ENCODE measurements at regions not wholly inside any gene's neighbourhood (a gene's known extent, or its start where the extent isn't known, plus 50 kb on each side); places are given as distances from the start of the nearest gene placed in this dataset.

GRCh38 chr4:27366104-27366823, 505.6 kb downstream of the STIM2 start:
- Histone ChIP-seq H3K27me3 (replicated peaks; ENCODE audit: control insufficient read depth, insufficient read depth, low read length) (no peaks in the 10 kb centered on the region), H3K4me3 (replicated peaks; ENCODE audit: low read depth, low read length) (no peak overlapping the region), H3K36me3 (ENCODE audit: control insufficient read depth, insufficient read depth, low read length) (no peaks in the 10 kb centered on the region)
- TF ChIP-seq CTCF (IDR thresholded peaks at IDR 0.05; ENCODE audit: insufficient read depth, low read length, poor library complexity, severe bottlenecking), result no peak
- no peak for DNase-seq (ENCODE audit: extremely low read depth, insufficient read length)

- no peaks in the 10 kb centered on the region for H3K36me3 ChIP-seq (ENCODE audit: control insufficient read depth, insufficient read depth, low read length)
- H3K4me3 ChIP-seq (replicated peaks; ENCODE audit: low read depth, low read length), result no peak overlapping the region
- TF ChIP-seq CTCF (IDR thresholded peaks at IDR 0.05; ENCODE audit: insufficient read depth, low read length, poor library complexity, severe bottlenecking), result no peak
- H3K27me3 ChIP-seq (replicated peaks; ENCODE audit: control insufficient read depth, insufficient read depth, low read length), result no peaks in the 10 kb centered on the region
- DNase-seq (ENCODE audit: extremely low read depth, insufficient read length), result no peak
These were observed 508.1 kb downstream of the STIM2 start for GRCh38 chr4:27368781-27369180.

GRCh38 chr4:27381815-27382214, 521.2 kb downstream of the STIM2 start:
- Histone ChIP-seq H3K27me3 (replicated peaks; ENCODE audit: control insufficient read depth, insufficient read depth, low read length) (no peaks in the 10 kb centered on the region), H3K4me3 (replicated peaks; ENCODE audit: low read depth, low read length) (no peak overlapping the region), H3K36me3 (ENCODE audit: control insufficient read depth, insufficient read depth, low read length) (no peaks in the 10 kb centered on the region)
- no peak for TF ChIP-seq CTCF (IDR thresholded peaks at IDR 0.05; ENCODE audit: insufficient read depth, low read length, poor library complexity, severe bottlenecking)
- no peak for DNase-seq (ENCODE audit: extremely low read depth, insufficient read length)

- TF ChIP-seq CTCF (IDR thresholded peaks at IDR 0.05; ENCODE audit: insufficient read depth, low read length, poor library complexity, severe bottlenecking), result no peak
- H3K36me3 ChIP-seq (ENCODE audit: control insufficient read depth, insufficient read depth, low read length), result no peaks in the 10 kb centered on the region
- H3K4me3 ChIP-seq (replicated peaks; ENCODE audit: low read depth, low read length), result no peak overlapping the region
- no peak for DNase-seq (ENCODE audit: extremely low read depth, insufficient read length)
- H3K27me3 ChIP-seq (replicated peaks; ENCODE audit: control insufficient read depth, insufficient read depth, low read length), result no peaks in the 10 kb centered on the region
These were observed 527.1 kb downstream of the STIM2 start for GRCh38 chr4:27387711-27388110.

- no peak for TF ChIP-seq CTCF (IDR thresholded peaks at IDR 0.05; ENCODE audit: insufficient read depth, low read length, poor library complexity, severe bottlenecking)
- Histone ChIP-seq H3K36me3 (ENCODE audit: control insufficient read depth, insufficient read depth, low read length) (no peaks in the 10 kb centered on the region), H3K27me3 (replicated peaks; ENCODE audit: control insufficient read depth, insufficient read depth, low read length) (no peaks in the 10 kb centered on the region), H3K4me3 (replicated peaks; ENCODE audit: low read depth, low read length) (no peak overlapping the region)
- no peak for DNase-seq (ENCODE audit: extremely low read depth, insufficient read length)
These were observed 537.2 kb downstream of the STIM2 start for GRCh38 chr4:27397886-27398285.
